Esophagus squamous epithelium (tissue), 4 donors: ENCODE measurements at regions not wholly inside any gene's neighbourhood (a gene's known extent, or its start where the extent isn't known, plus 50 kb on each side); places are given as distances from the start of the nearest gene placed in this dataset.

ENCODE experiments used
- POLR2A ChIP-seq, 4 donors: fragments of 450-650 bp; IDR thresholded peaks; one replicate each; pipeline ENCODE4 v1.6.1; 2017; ENCODE audit warnings: antibody characterized with exemption in 4 of 4, mild to moderate bottlenecking in 4 of 4, moderate library complexity in 3 of 4
- TF ChIP-seq, protein P1 (sequence below), 6 experiments: fragments of 450-650 bp in 4 of 6; fragments of 200-600 bp in 2 of 6; sonication (generic) in 2 of 6; IDR thresholded peaks; one replicate each; pipeline ENCODE4 v1.5.1; 2016 to 2019; ENCODE audit warnings: antibody characterized with exemption in 6 of 6, mild to moderate bottlenecking in 4 of 6, moderate library complexity in 4 of 6

- no peak for TF ChIP-seq POLR2A (IDR thresholded peaks at IDR 0.05)
- TF ChIP-seq, protein P1, sequence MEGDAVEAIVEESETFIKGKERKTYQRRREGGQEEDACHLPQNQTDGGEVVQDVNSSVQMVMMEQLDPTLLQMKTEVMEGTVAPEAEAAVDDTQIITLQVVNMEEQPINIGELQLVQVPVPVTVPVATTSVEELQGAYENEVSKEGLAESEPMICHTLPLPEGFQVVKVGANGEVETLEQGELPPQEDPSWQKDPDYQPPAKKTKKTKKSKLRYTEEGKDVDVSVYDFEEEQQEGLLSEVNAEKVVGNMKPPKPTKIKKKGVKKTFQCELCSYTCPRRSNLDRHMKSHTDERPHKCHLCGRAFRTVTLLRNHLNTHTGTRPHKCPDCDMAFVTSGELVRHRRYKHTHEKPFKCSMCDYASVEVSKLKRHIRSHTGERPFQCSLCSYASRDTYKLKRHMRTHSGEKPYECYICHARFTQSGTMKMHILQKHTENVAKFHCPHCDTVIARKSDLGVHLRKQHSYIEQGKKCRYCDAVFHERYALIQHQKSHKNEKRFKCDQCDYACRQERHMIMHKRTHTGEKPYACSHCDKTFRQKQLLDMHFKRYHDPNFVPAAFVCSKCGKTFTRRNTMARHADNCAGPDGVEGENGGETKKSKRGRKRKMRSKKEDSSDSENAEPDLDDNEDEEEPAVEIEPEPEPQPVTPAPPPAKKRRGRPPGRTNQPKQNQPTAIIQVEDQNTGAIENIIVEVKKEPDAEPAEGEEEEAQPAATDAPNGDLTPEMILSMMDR (IDR thresholded peaks at IDR 0.05): no peak
These were observed 244.0 kb downstream of the DUSP6 start for GRCh38 chr12:89108265-89108664.
